Naive thymus-derived CD8-positive, alpha-beta T cell (primary cell): ENCODE measurements at regions not wholly inside any gene's neighbourhood (a gene's known extent, or its start where the extent isn't known, plus 50 kb on each side); places are given as distances from the start of the nearest gene placed in this dataset.

ENCODE experiments used
- ATAC-seq, 2 donors: fragments of 150-1000 bp; cut with Tn5 transposase in 1 of 2; sonication (Bioruptor Pico), chemical (Tn5 transposase) in 1 of 2; 1 replicate in 1 of 2; 2 replicates in 1 of 2; pipeline ENCODE4 v1.10.0; 2021; ENCODE audit warnings: mild to moderate bottlenecking in 2 of 2, moderate library complexity in 2 of 2
- POLR2A ChIA-PET: fragments of 350-600 bp; sonication (Branson Sonifier 250); formaldehyde crosslinking; loops from one replicate; lab custom pipeline; 2021; ENCODE audit warnings: antibody characterized with exemption; lab: Charles Lee
- DNase-seq, 10 donors: peaks; one replicate each; pipeline versions ENCODE4 v3.0.0 to v3.0.0-alpha.2; 2020 to 2022
- H3K27ac Mint-ChIP-seq, 10 donors: one replicate each; pipeline ENCODE4 v1.8.0; 2020 to 2022; ENCODE audit warnings: mild to moderate bottlenecking in 10 of 10, mixed read lengths in 10 of 10, moderate library complexity in 4 of 10, inconsistent platforms in 1 of 10
- H3K27me3 Mint-ChIP-seq, 5 donors: one replicate each; pipeline ENCODE4 v1.8.0; 2021 to 2022; ENCODE audit warnings: mixed read lengths in 5 of 5
- H3K36me3 Mint-ChIP-seq, 3 donors: one replicate each; pipeline ENCODE4 v1.8.0; 2020 to 2022; ENCODE audit warnings: mixed read lengths in 3 of 3, mild to moderate bottlenecking in 2 of 3, inconsistent platforms in 1 of 3
- H3K4me1 Mint-ChIP-seq, 4 donors: one replicate each; pipeline ENCODE4 v1.8.0; 2021 to 2022; ENCODE audit warnings: mixed read lengths in 4 of 4
- H3K4me3 Mint-ChIP-seq, 10 donors: one replicate each; pipeline ENCODE4 v1.8.0; 2020 to 2022; ENCODE audit warnings: mild to moderate bottlenecking in 10 of 10, mixed read lengths in 10 of 10, moderate library complexity in 6 of 10, inconsistent platforms in 1 of 10
- H3K9me3 Mint-ChIP-seq, 9 donors: one replicate each; pipeline ENCODE4 v1.8.0; 2020 to 2022; ENCODE audit warnings: mixed read lengths in 9 of 9, mild to moderate bottlenecking in 3 of 9, inconsistent platforms in 1 of 9, moderate library complexity in 1 of 9

DNA sequence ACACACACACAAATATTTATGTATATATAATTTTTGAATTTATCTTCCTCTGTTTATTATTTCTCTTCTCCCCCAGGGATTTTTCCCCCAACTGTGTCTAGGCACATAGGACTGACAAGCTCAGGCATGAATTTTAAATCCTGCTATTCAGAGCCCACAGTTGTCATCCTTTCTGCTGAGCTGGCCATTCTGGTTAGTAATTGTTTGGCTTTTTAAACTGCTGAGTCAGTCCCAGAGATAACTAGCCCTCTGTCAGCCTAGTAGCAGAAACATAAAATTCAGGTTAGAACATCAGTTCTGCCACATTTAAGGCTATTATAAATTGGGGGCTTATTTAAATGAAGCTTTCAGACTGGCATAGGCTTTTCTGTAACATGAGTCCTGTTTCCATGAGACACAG is 151.7 kb upstream of the MAOA start:
- ATAC-seq (no peak), DNase-seq (no peak)
- Mint-ChIP-seq H3K9me3 (no peaks in the 10 kb centered on the region), H3K4me3 (no peak overlapping the region), H3K4me1 (peaks cover 0 to 3% (median 0%) of the 10 kb centered on the region in 4 donors), H3K36me3 (no peaks in the 10 kb centered on the region), H3K27ac (no peak overlapping the region), H3K27me3 (no peaks in the 10 kb centered on the region)
- POLR2A ChIA-PET, result no interaction called here

DNA sequence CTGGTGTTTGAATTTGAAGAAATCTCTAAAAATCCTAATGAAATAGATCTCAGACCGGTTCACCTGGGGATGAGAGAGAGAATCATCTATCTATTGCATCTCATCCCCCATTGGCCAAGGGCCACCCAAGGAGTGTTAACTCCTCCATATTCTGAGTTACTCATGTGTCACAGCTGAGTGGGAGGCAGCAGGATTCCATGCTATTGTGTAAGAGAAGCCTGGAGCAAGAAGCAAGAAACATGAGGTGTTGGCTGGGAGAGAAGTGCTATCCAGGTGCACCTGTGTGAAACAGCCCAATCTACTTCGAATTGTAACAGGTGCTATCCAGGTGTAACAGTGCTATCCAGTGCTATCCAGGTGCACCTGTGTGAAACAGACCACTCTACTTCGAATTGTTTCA is 150.3 kb upstream of the MAOA start:
- POLR2A ChIA-PET, result no interaction called here
- DNase-seq (no peak), ATAC-seq (no peak)
- Mint-ChIP-seq H3K4me1 (peaks cover 0 to 3% (median 0%) of the 10 kb centered on the region in 4 donors), H3K4me3 (no peak overlapping the region), H3K27ac (no peak overlapping the region), H3K27me3 (no peaks in the 10 kb centered on the region), H3K9me3 (no peaks in the 10 kb centered on the region), H3K36me3 (no peaks in the 10 kb centered on the region)

DNA sequence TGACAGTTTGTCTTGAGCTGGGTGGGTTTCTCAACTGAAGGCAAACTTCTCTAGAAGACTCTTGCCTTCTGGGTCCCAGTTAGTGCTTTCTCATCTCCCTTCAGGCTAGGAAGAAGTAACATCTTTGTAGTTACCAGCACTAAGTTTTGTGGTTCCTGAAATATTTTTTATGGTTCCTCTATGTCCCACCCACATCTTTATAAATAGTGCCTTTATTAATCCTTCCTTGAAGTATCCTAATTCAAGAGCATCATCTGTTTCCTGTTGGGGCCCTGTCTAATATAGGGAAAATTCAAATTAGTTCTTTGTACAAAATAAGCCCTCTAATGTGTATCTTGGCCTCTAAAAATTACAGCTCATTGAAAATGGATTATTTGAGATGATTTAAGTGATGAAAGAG is 147.4 kb upstream of the MAOA start:
- Mint-ChIP-seq H3K27me3 (no peaks in the 10 kb centered on the region), H3K4me3 (no peak overlapping the region), H3K27ac (no peak overlapping the region), H3K36me3 (no peaks in the 10 kb centered on the region), H3K9me3 (no peaks in the 10 kb centered on the region), H3K4me1 (peaks cover 0 to 6% (median 0%) of the 10 kb centered on the region in 4 donors)
- ATAC-seq, result no peak
- DNase-seq, result no peak
- POLR2A ChIA-PET, result no interaction called here

DNA sequence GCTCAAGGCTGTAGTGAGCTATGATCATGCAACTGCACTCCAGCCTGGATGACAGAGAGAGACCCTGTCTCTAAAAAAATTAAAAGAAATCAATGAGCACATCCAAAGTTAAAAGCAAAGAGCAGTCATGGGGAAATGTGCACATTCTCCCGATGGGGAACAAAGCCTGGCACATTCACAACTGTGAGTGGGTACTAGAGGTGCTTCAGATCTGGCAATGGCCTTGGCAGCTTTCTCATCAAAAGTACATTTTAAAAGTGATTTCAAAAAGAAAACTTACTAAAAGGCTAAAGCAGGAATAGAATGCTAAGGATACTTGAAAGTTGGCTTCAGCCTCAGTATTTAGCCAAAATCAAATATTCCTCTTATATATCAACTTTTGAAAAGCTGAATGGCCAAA is 145.9 kb upstream of the MAOA start:
- peaks cover 0 to 6% (median 2%) of the 10 kb centered on the region in 4 donors for H3K4me1 Mint-ChIP-seq
- no peaks in the 10 kb centered on the region for H3K36me3 Mint-ChIP-seq
- no peak overlapping the region for H3K4me3 Mint-ChIP-seq
- DNase-seq (no peak), ATAC-seq (no peak)
- no peaks in the 10 kb centered on the region for H3K27me3 Mint-ChIP-seq
- H3K9me3 Mint-ChIP-seq, result no peaks in the 10 kb centered on the region
- POLR2A ChIA-PET, result no interaction called here
- H3K27ac Mint-ChIP-seq, result no peak overlapping the region

DNA sequence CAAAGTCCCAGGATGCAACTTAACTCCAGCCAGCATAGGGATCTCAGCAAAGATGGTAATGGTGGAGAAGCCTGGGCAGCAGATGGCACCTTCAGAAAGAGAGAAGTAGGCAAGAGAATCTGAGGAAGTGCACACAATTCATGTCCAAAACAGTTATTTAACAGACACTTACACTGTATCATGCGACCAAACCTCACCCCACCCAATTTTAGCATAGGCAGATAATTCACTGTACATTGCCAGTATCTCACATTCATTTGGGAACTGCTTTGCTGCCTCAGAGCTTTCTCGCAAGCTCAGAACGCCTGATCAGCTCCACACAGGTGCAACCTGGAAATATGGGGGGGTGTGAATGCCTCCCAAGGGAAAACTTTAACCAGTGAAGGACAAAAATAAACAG is 143.0 kb upstream of the MAOA start:
- POLR2A ChIA-PET, result no interaction called here
- Mint-ChIP-seq H3K4me3 (no peak overlapping the region), H3K9me3 (no peaks in the 10 kb centered on the region), H3K27me3 (no peaks in the 10 kb centered on the region), H3K36me3 (no peaks in the 10 kb centered on the region), H3K27ac (no peak overlapping the region), H3K4me1 (peaks cover 0 to 6% (median 3%) of the 10 kb centered on the region in 4 donors)
- ATAC-seq (no peak), DNase-seq (no peak)

DNA sequence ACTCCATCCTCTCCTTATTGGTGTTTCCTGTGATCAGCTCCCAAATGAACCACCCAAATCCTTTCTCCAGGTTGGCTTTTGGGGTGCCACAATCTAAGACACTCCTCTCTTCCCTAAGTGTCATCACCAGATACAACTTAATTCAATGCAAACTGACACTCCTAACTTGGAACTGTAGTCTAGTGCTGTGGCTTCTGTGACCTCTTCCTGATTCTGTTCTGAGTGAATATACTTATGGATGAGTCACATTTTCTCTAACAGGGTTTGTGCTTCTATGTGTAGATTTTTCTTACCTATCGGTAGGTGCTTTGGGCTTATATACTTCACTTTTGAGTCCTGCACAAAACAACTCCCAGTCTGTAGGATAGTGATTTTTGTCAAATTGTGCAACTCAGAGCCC is 141.3 kb upstream of the MAOA start:
- no peaks in the 10 kb centered on the region for H3K9me3 Mint-ChIP-seq
- no peak overlapping the region for H3K4me3 Mint-ChIP-seq
- POLR2A ChIA-PET, result no interaction called here
- H3K27ac Mint-ChIP-seq, result no peak overlapping the region
- H3K27me3 Mint-ChIP-seq, result no peaks in the 10 kb centered on the region
- ATAC-seq (no peak), DNase-seq (no peak)
- H3K4me1 Mint-ChIP-seq, result peaks cover 0 to 6% (median 3%) of the 10 kb centered on the region in 4 donors
- no peaks in the 10 kb centered on the region for H3K36me3 Mint-ChIP-seq

DNA sequence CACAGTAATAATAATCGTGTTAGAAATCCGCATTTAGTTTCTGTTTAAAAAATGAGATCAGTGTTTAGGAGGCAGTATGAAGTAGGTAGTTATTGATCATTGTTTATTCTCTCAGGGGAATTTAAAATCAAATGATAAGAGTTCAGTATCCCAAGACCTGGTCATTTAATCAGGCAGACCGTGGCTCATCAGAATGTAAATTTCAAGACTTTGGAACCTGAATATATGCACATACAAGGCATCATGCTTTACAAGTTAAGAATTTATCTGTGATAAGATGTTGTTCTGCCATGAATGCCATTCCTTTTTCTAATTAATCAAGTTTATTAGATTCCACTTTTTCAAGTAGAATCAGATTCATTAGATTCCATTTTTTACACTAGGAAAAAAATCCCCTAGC is 133.5 kb upstream of the MAOA start:
- POLR2A ChIA-PET, result no interaction called here
- ATAC-seq (no peak), DNase-seq (no peak)
- no peak overlapping the region for H3K27ac Mint-ChIP-seq
- peaks cover 0 to under 1% (median 0%) of the 10 kb centered on the region in 4 donors for H3K4me1 Mint-ChIP-seq
- no peak overlapping the region for H3K4me3 Mint-ChIP-seq
- no peaks in the 10 kb centered on the region for H3K27me3 Mint-ChIP-seq
- H3K36me3 Mint-ChIP-seq, result no peaks in the 10 kb centered on the region
- H3K9me3 Mint-ChIP-seq, result no peaks in the 10 kb centered on the region

DNA sequence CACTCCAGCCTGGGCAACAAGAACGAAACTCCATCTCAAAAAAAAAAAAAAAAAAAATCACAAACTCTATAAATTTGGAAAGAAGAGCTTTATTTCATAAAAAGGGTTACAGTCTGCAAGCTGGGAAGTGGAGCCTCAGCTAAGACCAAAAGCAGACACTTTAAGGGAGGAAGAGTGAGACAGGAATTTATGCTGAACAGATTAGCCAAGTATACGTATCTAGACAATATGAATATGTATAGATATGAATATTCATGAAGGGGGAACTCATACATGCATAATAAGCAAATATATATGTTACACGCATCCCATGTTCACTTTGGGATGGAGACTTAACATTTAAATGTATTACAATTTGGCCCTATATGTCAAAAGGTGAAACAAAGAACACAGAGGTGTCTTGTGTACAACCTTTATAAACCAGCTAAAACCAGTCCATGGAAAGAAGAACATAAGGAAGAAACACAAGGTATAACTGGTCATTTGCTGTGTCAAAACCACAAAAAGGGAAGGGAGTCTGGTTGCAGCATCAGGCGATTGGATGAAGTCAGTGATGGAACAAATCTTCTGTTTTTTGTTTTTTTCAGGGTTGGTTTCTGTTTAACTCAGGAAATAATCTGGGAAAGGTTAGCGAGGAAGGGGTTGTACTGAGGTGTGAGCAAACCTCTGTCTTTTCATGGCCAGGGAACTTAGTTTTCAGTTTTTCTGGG is 130.0 kb upstream of the MAOA start:
- H3K4me3 Mint-ChIP-seq, result no peak overlapping the region
- peaks cover 0 to 3% (median 0%) of the 10 kb centered on the region in 9 donors for H3K9me3 Mint-ChIP-seq
- POLR2A ChIA-PET, result interaction anchor here (0.7 kb wide), 1 partner anchor 11 kb away, joined by 4 read pairs; no protein-coding TSS in a partner anchor
- DNase-seq, result no peak
- no peaks in the 10 kb centered on the region for H3K36me3 Mint-ChIP-seq
- ATAC-seq, result no peak
- H3K27me3 Mint-ChIP-seq, result peaks cover 0 to 8% (median 2%) of the 10 kb centered on the region in 5 donors
- H3K27ac Mint-ChIP-seq, result no peak overlapping the region
- H3K4me1 Mint-ChIP-seq, result no peaks in the 10 kb centered on the region

DNA sequence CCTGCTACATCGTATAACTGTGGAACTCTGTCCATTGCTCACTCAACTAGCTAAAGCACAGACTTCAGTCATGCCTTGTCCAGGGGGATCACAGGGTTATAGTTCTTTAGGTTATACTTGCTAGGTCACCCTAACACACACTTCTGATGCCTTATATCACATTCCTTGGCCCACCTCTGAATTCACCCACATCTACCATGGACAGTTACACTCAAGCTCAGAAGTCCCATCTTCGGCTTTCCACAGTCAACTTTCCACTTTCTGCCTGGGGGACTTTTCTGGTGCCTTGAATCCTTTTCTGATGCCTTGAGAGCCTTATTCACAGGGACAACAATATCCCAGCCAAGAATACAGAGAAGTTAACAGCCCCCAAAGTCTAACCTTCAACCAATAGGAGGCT is 129.2 kb upstream of the MAOA start:
- POLR2A ChIA-PET, result no interaction called here
- Mint-ChIP-seq H3K27me3 (peaks cover 0 to 8% (median 2%) of the 10 kb centered on the region in 5 donors), H3K36me3 (no peaks in the 10 kb centered on the region), H3K9me3 (peaks cover 0 to 3% (median 0%) of the 10 kb centered on the region in 9 donors), H3K4me1 (no peaks in the 10 kb centered on the region), H3K4me3 (no peak overlapping the region), H3K27ac (peak overlapping the region in 1 of 10 donors; percentile 82)
- ATAC-seq (no peak), DNase-seq (no peak)

DNA sequence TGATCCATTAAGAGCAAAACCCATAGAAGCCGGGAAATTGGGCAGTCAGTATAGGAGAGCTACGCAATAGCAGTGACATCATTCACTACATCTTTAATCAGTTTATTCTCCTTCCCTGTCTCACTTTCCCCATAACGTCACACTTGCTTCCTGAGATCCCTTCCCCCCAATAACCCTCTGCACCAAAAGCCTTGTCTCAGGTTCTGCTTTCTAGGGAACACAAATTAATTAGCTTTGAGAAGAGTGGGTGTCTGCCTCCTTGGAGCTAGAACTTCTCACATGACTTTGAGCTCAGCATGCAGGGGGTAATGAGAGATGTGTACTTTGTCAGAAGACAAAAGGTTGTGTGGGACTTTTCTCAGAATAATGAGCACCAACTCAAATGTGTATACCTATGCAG is 128.3 kb upstream of the MAOA start:
- peaks cover 0 to 8% (median 2%) of the 10 kb centered on the region in 5 donors for H3K27me3 Mint-ChIP-seq
- H3K4me3 Mint-ChIP-seq, result no peak overlapping the region
- ATAC-seq (no peak), DNase-seq (no peak)
- H3K36me3 Mint-ChIP-seq, result no peaks in the 10 kb centered on the region
- POLR2A ChIA-PET, result no interaction called here
- no peak overlapping the region for H3K27ac Mint-ChIP-seq
- H3K4me1 Mint-ChIP-seq, result no peaks in the 10 kb centered on the region
- H3K9me3 Mint-ChIP-seq, result peaks cover 0 to 5% (median 0%) of the 10 kb centered on the region in 9 donors

DNA sequence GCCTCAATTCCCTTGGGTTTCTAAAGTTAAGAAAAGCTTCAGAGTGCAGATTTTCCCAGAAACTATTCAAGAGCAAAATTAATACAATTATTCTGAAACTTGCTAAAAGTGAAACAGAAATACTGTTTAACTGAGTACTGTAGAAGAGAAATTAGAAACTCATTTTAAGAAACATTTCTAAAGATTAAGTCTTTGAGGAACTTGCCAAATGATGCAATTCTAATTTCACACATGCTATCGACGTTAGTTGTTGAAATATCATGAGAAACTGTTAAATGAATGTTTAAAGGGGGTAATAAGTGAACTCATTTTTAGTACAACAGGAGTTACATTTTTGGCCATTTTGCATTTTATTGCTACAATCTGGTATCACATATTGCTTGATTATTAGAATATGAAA is 125.3 kb upstream of the MAOA start:
- Mint-ChIP-seq H3K4me3 (no peak overlapping the region), H3K27me3 (peaks cover 0 to 8% (median 2%) of the 10 kb centered on the region in 5 donors), H3K9me3 (peaks cover 0 to 20% (median 7%) of the 10 kb centered on the region in 9 donors), H3K36me3 (peaks cover 0 to 15% (median 0%) of the 10 kb centered on the region in 3 donors), H3K4me1 (no peaks in the 10 kb centered on the region), H3K27ac (peak overlapping the region in 1 of 10 donors; percentile 57)
- no peak for DNase-seq
- POLR2A ChIA-PET, result no interaction called here
- no peak for ATAC-seq

DNA sequence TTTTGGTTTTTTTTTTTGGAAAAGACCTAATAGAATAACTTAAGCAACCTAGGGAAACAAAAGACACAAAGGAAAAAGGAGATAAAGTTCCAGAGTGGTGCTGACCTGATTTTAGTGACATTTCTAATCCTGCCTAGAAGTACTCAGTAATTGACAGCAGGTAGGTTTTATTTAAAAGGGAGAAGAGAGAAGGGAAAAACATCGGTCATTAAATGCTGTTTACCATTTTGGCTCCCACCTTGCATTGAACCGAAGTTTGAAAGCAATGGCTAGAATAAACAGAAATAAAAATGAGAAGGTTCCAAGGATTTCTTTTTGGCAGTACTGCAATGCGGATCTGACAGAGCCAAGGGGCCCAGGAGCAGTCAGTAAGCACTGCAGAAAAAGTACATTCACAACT is 115.8 kb upstream of the MAOA start:
- POLR2A ChIA-PET, result no interaction called here
- no peak for ATAC-seq
- H3K4me3 Mint-ChIP-seq, result no peak overlapping the region
- no peak for DNase-seq
- no peak overlapping the region for H3K27ac Mint-ChIP-seq
- peaks cover 0 to 6% (median 0%) of the 10 kb centered on the region in 9 donors for H3K9me3 Mint-ChIP-seq
- no peaks in the 10 kb centered on the region for H3K27me3 Mint-ChIP-seq
- H3K4me1 Mint-ChIP-seq, result peaks cover 0 to 6% (median 0%) of the 10 kb centered on the region in 4 donors
- H3K36me3 Mint-ChIP-seq, result peaks cover 0 to 4% (median 0%) of the 10 kb centered on the region in 3 donors

DNA sequence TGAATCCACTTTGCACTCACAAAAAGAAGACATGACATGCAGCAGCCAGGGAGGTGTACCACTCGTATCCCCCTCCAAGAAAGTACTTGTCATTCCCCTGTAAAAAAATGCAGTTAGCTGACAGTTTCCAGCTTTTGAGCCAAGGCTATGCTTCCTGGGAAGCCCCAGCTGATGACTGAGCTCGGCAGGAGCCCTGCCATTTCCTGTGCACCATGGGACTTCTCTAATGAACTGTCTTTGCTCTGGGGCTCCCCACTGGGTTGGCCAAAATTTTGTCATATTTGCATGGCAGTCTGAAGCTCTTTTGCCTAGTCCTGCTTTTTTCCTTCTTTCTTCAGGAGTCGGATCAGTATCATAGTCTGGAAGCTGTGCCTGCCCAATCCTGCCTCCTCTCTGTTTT is 104.5 kb upstream of the MAOA start:
- ATAC-seq, result no peak
- Mint-ChIP-seq H3K4me3 (no peak overlapping the region), H3K36me3 (peaks cover 0 to 4% (median 0%) of the 10 kb centered on the region in 3 donors)

DNA sequence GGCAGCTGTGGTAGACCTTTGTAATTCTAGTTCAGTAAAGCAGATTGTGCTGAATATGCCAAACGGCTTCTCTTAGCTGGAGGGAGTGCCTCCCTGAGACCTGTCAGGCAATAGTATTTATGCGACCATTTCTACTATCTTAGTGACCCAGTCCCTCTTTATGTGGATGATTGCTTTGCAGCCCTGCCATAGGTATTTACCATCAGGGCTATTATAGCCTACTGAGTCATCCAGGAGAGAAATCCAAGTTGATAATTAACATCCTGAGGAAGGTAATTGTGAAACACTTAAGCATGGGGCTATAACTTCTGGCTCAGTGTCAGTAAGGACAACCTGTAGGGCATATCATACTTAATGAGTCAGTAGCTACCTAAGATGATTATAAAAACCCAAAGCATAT is 103.9 kb upstream of the MAOA start:
- POLR2A ChIA-PET, result no interaction called here
- H3K36me3 Mint-ChIP-seq, result peaks cover 0 to 4% (median 0%) of the 10 kb centered on the region in 3 donors
- H3K9me3 Mint-ChIP-seq, result no peaks in the 10 kb centered on the region

More for the DNA sequence above, 104.5 kb upstream of the MAOA start:
- Mint-ChIP-seq H3K9me3 (no peaks in the 10 kb centered on the region), H3K4me1 (peaks cover 0 to 6% (median 0%) of the 10 kb centered on the region in 4 donors), H3K27me3 (peaks cover 0 to 2% (median 0%) of the 10 kb centered on the region in 5 donors), H3K27ac (no peak overlapping the region)
- DNase-seq, result no peak
- POLR2A ChIA-PET, result no interaction called here

More for the DNA sequence above, 103.9 kb upstream of the MAOA start:
- Mint-ChIP-seq H3K4me3 (no peak overlapping the region), H3K27ac (no peak overlapping the region), H3K27me3 (peaks cover 0 to 2% (median 0%) of the 10 kb centered on the region in 5 donors), H3K4me1 (peaks cover 0 to 6% (median 1%) of the 10 kb centered on the region in 4 donors)
- DNase-seq (no peak), ATAC-seq (no peak)
